ENCODE measurements at regions not wholly inside any gene's neighbourhood (a gene's known extent, or its start where the extent isn't known, plus 50 kb on each side); places are given as distances from the start of the nearest gene placed in this dataset.

GRCh38 chr2:12317814-12318426 is 398.8 kb upstream of the TRIB2 start:
- Histone ChIP-seq H3K27me3 (no peaks in the 10 kb centered on the region), H3K4me1 (peaks cover 23% of the 10 kb centered on the region), H3K9me3 (no peaks in the 10 kb centered on the region), H3K27ac (peak overlapping the region in 1 of 2 donors; percentile 59), H3K36me3 (ENCODE audit: low read depth, missing control alignments) (no peaks in the 10 kb centered on the region), H3K4me3 (no peak overlapping the region)
- 50 to 71% methylated on average over 6 of the region's 6 CpGs for WGBS, 2 donors
- DNase-seq, result no peak
- TF ChIP-seq CTCF (IDR thresholded peaks at IDR 0.05), result no peak
- no peak for TF ChIP-seq POLR2A (IDR thresholded peaks at IDR 0.05)
- intact Hi-C loops (cut with DNase I; ENCODE audit: low total_unique reads), result no loop called here

GRCh38 chr2:12318427-12319057 is 398.2 kb upstream of the TRIB2 start:
- Histone ChIP-seq H3K27ac (peak overlapping the region in 1 of 2 donors; percentile 59), H3K27me3 (no peaks in the 10 kb centered on the region), H3K36me3 (ENCODE audit: low read depth, missing control alignments) (no peaks in the 10 kb centered on the region), H3K4me1 (peaks cover 23% of the 10 kb centered on the region), H3K4me3 (no peak overlapping the region), H3K9me3 (no peaks in the 10 kb centered on the region)
- no peak for TF ChIP-seq POLR2A (IDR thresholded peaks at IDR 0.05)
- no peak for TF ChIP-seq CTCF (IDR thresholded peaks at IDR 0.05)
- intact Hi-C loops (cut with DNase I; ENCODE audit: low total_unique reads), result no loop called here
- no peak for DNase-seq
- 73 to 74% methylated on average over 8 of the region's 8 CpGs for WGBS, 2 donors

GRCh38 chr2:12320027-12320734 is 396.6 kb upstream of the TRIB2 start:
- H3K4me1 ChIP-seq, result peaks cover 23% of the 10 kb centered on the region
- 79 to 83% methylated on average over 7 of the region's 7 CpGs for WGBS, 2 donors
- no peak overlapping the region for H3K4me3 ChIP-seq
- peak overlapping the region in 1 of 2 donors; percentile 14 for H3K27ac ChIP-seq
- no peaks in the 10 kb centered on the region for H3K36me3 ChIP-seq (ENCODE audit: low read depth, missing control alignments)
- no peaks in the 10 kb centered on the region for H3K9me3 ChIP-seq
- no peak for DNase-seq
- H3K27me3 ChIP-seq, result no peaks in the 10 kb centered on the region
- TF ChIP-seq POLR2A (IDR thresholded peaks at IDR 0.05) (no peak), CTCF (IDR thresholded peaks at IDR 0.05) (no peak)
- intact Hi-C loops (cut with DNase I; ENCODE audit: low total_unique reads), result no loop called here

GRCh38 chr2:12320991-12321641 is 395.6 kb upstream of the TRIB2 start:
- Histone ChIP-seq H3K4me1 (peaks cover 23% of the 10 kb centered on the region), H3K9me3 (no peaks in the 10 kb centered on the region), H3K36me3 (ENCODE audit: low read depth, missing control alignments) (no peaks in the 10 kb centered on the region), H3K27ac (peak overlapping the region in 1 of 2 donors; percentile 14), H3K27me3 (no peaks in the 10 kb centered on the region), H3K4me3 (no peak overlapping the region)
- intact Hi-C loops (cut with DNase I; ENCODE audit: low total_unique reads), result no loop called here
- TF ChIP-seq CTCF (IDR thresholded peaks at IDR 0.05) (no peak), POLR2A (IDR thresholded peaks at IDR 0.05) (no peak)
- WGBS, 2 donors, result 32 to 36% methylated on average over 7 of the region's 7 CpGs
- peak; percentile 75 for DNase-seq
